Endodermal cell (in vitro differentiated cells): ENCODE measurements at regions not wholly inside any gene's neighbourhood (a gene's known extent, or its start where the extent isn't known, plus 50 kb on each side); places are given as distances from the start of the nearest gene placed in this dataset.

Source experiments
- DNase-seq: peaks from one replicate; pipeline ENCODE4 v3.0.0-alpha.2; 2017
- H3K27ac ChIP-seq: 2 replicates; pipeline ENCODE4 v1.5.1; 2013; ENCODE audit warnings: mild to moderate bottlenecking, low read depth, low read length, moderate library complexity
- H3K27me3 ChIP-seq: 2 replicates; pipeline ENCODE4 v1.6.1; 2013; ENCODE audit warnings: mild to moderate bottlenecking, low read length, moderate library complexity; ENCODE audit not compliant: insufficient read depth, control insufficient read depth, poor library complexity, severe bottlenecking
- H3K36me3 ChIP-seq: 2 replicates; pipeline ENCODE4 v1.7.0; 2013; ENCODE audit warnings: mild to moderate bottlenecking, low read length, moderate library complexity; ENCODE audit not compliant: control insufficient read depth, insufficient read depth
- H3K4me1 ChIP-seq: one replicate; pipeline ENCODE4 v1.7.0; 2013; ENCODE audit warnings: low read length; ENCODE audit not compliant: control insufficient read depth, insufficient read depth
- H3K4me3 ChIP-seq: 2 replicates; pipeline ENCODE4 v1.5.1; 2013; ENCODE audit warnings: mild to moderate bottlenecking, low read length, moderate library complexity
- H3K9ac ChIP-seq: 2 replicates; pipeline ENCODE4 v1.6.1; 2013; ENCODE audit warnings: mild to moderate bottlenecking, low read length, moderate library complexity; ENCODE audit not compliant: poor library complexity, severe bottlenecking; ENCODE audit errors: extremely low read depth
- H3K9me3 ChIP-seq: 2 replicates; pipeline ENCODE4 v1.6.1; 2013; ENCODE audit warnings: mild to moderate bottlenecking, low read length, moderate library complexity; ENCODE audit not compliant: control insufficient read depth
- H3K27ac Mint-ChIP-seq: 2 replicates; pipeline ENCODE4 v1.8.0; 2020; ENCODE audit warnings: mixed read lengths
- H3K27me3 Mint-ChIP-seq: 2 replicates; pipeline ENCODE4 v1.8.0; 2021; ENCODE audit warnings: mild to moderate bottlenecking, mixed read lengths; ENCODE audit not compliant: insufficient read depth
- H3K36me3 Mint-ChIP-seq: 2 replicates; pipeline ENCODE4 v1.8.0; 2020; ENCODE audit warnings: low read depth, mixed read lengths
- H3K4me1 Mint-ChIP-seq: 2 replicates; pipeline ENCODE4 v1.8.0; 2020; ENCODE audit warnings: mixed read lengths
- H3K4me3 Mint-ChIP-seq: 2 replicates; pipeline ENCODE4 v1.8.0; 2020; ENCODE audit warnings: mild to moderate bottlenecking, moderate library complexity, mixed read lengths
- H3K9me3 Mint-ChIP-seq: 2 replicates; pipeline ENCODE4 v1.8.0; 2020; ENCODE audit warnings: mild to moderate bottlenecking, mixed read lengths
- WGBS, 2 experiments: methylation state at CpG; one replicate each; pipeline versions ENCODE4 v1.1.5 to v1.1.7; 2013; ENCODE audit warnings: missing lambda C conversion rate in 2 of 2, mixed read lengths in 1 of 2; ENCODE audit not compliant: insufficient coverage in 1 of 2, insufficient read length in 1 of 2; 5-methylcytosine and 5-hydroxymethylcytosine counted together
- TF ChIP-seq, protein P1 (sequence below): fragments of 200-600 bp; sonication (generic); conservative IDR thresholded peaks from 2 replicates; pipeline ENCODE4 v1.5.0; 2021; ENCODE audit warnings: antibody characterized with exemption, mild to moderate bottlenecking

DNA sequence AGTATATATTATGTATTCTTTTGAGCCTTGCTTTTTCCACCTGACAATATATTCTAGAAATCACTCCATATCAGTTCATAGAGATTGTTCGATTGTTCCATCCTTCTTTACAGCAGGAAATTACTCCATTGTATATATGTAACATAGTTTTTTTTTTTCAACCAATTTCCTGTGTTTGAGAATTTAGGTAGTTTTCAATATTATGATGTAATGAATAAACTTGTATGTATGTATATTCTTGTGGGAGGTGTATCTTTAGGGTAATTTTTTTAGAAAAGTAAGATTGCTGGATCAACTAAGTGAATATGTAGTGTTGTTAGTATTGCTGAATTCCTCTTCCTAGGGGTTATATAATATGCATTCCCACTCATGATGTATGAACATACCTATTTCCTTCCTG, 165.9 kb upstream of the PITX1 start:
- DNase-seq: no peak
- Histone ChIP-seq H3K27ac (no peak overlapping the region), H3K4me1 (no peaks in the 10 kb centered on the region), H3K36me3 (no peaks in the 10 kb centered on the region), H3K27me3 (peaks cover 19% of the 10 kb centered on the region), H3K9me3 (peaks cover 20% of the 10 kb centered on the region), H3K9ac (no peak overlapping the region), H3K4me3 (no peak overlapping the region)
- WGBS, 2 experiments: no CpG with 5 or more reads among the region's 1 CpG
- TF ChIP-seq, protein P1, sequence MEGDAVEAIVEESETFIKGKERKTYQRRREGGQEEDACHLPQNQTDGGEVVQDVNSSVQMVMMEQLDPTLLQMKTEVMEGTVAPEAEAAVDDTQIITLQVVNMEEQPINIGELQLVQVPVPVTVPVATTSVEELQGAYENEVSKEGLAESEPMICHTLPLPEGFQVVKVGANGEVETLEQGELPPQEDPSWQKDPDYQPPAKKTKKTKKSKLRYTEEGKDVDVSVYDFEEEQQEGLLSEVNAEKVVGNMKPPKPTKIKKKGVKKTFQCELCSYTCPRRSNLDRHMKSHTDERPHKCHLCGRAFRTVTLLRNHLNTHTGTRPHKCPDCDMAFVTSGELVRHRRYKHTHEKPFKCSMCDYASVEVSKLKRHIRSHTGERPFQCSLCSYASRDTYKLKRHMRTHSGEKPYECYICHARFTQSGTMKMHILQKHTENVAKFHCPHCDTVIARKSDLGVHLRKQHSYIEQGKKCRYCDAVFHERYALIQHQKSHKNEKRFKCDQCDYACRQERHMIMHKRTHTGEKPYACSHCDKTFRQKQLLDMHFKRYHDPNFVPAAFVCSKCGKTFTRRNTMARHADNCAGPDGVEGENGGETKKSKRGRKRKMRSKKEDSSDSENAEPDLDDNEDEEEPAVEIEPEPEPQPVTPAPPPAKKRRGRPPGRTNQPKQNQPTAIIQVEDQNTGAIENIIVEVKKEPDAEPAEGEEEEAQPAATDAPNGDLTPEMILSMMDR: no peak
- Mint-ChIP-seq H3K4me1 (no peaks in the 10 kb centered on the region), H3K36me3 (no peaks in the 10 kb centered on the region), H3K27ac (no peak overlapping the region), H3K4me3 (no peak overlapping the region), H3K27me3 (peaks cover 25% of the 10 kb centered on the region), H3K9me3 (peaks cover 29% of the 10 kb centered on the region)

DNA sequence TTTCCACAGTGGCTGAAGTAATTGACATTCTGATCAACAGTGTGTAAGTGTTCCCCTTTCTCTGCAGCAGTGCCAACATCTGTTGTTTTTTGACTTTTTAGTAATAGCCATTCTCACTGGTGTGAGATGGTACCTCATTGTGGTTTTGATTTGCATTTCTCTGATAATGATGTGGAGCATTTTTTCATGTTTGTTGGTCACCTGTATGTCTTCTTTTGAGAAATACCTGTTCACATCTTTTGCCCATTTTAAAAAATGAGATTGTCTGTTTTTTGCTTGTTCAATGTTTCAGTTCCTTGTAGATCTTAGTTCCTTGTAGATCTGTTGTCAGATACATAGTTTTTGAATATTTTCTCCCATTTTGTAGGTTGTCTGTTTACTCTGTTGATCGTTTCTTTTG, 162.5 kb upstream of the PITX1 start:
- Mint-ChIP-seq H3K4me3 (no peak overlapping the region), H3K9me3 (peaks cover 7% of the 10 kb centered on the region), H3K4me1 (peaks cover 6% of the 10 kb centered on the region), H3K27ac (no peak overlapping the region), H3K27me3 (peaks cover 59% of the 10 kb centered on the region), H3K36me3 (no peaks in the 10 kb centered on the region)
- Histone ChIP-seq H3K36me3 (no peaks in the 10 kb centered on the region), H3K9me3 (no peaks in the 10 kb centered on the region), H3K4me3 (no peak overlapping the region), H3K27me3 (peaks cover 41% of the 10 kb centered on the region), H3K4me1 (no peaks in the 10 kb centered on the region), H3K9ac (no peak overlapping the region), H3K27ac (no peak overlapping the region)
- whole genome bisulfite sequencing, 2 experiments: 75% methylated on average over 1 of the region's 1 CpG; no CpG with 5 or more reads in 1 of the 2 experiments
- DNase-seq: no peak
- TF ChIP-seq, protein P1: no peak

GRCh38 chr5:135195270-135195608, 161.2 kb upstream of the PITX1 start:
- Histone ChIP-seq H3K4me3 (no peak overlapping the region), H3K36me3 (no peaks in the 10 kb centered on the region), H3K4me1 (no peaks in the 10 kb centered on the region), H3K27ac (no peak overlapping the region), H3K27me3 (peaks cover 49% of the 10 kb centered on the region), H3K9me3 (no peaks in the 10 kb centered on the region), H3K9ac (no peak overlapping the region)
- peaks cover 65% of the 10 kb centered on the region for H3K27me3 Mint-ChIP-seq
- H3K9me3 Mint-ChIP-seq: peaks cover 7% of the 10 kb centered on the region
- peaks cover 14% of the 10 kb centered on the region for H3K4me1 Mint-ChIP-seq
- H3K36me3 Mint-ChIP-seq: no peaks in the 10 kb centered on the region
- DNase-seq: no peak
- no peak overlapping the region for H3K4me3 Mint-ChIP-seq
- TF ChIP-seq, protein P1: no peak
- H3K27ac Mint-ChIP-seq: no peak overlapping the region
- 94 to 100% methylated on average over 2 of the region's 3 CpGs for WGBS, 2 experiments
